ENCODE measurements at regions not wholly inside any gene's neighbourhood (a gene's known extent, or its start where the extent isn't known, plus 50 kb on each side); places are given as distances from the start of the nearest gene placed in this dataset.

DNA sequence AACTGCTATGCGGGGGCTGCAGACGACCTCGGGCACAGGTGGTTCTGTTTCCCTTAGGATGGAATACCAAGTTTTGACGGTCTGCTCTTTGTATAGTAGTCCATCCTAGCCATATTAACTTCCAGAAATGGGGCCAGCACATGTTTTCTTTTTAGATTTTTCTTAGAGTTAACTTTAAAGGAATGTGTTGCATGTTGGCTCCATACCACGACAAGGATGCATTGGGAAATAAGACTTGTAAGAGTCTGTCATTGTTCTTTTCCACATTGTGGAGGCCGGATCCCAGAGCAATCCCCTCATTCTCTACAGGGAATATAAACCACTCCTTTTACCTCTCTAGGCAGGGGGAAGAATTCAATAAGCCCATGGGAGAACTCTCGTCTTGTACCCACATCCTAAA is 87.1 kb upstream of the PLSCR4 start:
- no peak for DNase-seq (ENCODE audit: low spot score)
- TF ChIP-seq, protein P1, sequence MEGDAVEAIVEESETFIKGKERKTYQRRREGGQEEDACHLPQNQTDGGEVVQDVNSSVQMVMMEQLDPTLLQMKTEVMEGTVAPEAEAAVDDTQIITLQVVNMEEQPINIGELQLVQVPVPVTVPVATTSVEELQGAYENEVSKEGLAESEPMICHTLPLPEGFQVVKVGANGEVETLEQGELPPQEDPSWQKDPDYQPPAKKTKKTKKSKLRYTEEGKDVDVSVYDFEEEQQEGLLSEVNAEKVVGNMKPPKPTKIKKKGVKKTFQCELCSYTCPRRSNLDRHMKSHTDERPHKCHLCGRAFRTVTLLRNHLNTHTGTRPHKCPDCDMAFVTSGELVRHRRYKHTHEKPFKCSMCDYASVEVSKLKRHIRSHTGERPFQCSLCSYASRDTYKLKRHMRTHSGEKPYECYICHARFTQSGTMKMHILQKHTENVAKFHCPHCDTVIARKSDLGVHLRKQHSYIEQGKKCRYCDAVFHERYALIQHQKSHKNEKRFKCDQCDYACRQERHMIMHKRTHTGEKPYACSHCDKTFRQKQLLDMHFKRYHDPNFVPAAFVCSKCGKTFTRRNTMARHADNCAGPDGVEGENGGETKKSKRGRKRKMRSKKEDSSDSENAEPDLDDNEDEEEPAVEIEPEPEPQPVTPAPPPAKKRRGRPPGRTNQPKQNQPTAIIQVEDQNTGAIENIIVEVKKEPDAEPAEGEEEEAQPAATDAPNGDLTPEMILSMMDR (conservative IDR thresholded peaks at IDR 0.05; ENCODE audit: low read depth) = no peak
- ChIA-PET CTCF (no interaction called here), POLR2A (ENCODE audit: low non-redundant PET) (no interaction called here)
- no peak overlapping the region for H3K27ac ChIP-seq

DNA sequence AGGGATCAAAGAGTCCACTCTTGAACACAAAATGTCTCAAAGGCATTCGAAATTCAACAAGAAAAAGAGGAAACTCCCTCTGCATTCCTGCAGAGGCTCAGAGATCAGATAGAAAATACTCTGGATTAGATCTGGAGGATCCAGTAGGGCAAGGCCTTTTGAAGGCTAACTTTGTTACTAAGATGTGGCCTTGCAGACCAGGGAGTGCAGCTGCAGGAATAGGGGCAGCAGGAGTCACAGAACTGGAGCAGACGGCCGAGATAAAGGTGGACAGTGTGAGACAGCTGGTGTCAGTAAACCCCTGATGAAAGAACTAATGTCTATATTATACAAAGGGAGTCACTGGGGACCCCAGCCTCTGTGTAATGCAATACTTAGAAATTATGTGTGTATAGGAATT is 84.5 kb upstream of the PLSCR4 start:
- CTCF ChIA-PET = no interaction called here
- POLR2A ChIA-PET (ENCODE audit: low non-redundant PET) = no interaction called here
- TF ChIP-seq, protein P1 (conservative IDR thresholded peaks at IDR 0.05; ENCODE audit: low read depth) = no peak
- no peak overlapping the region for H3K27ac ChIP-seq
- DNase-seq (ENCODE audit: low spot score) = no peak

DNA sequence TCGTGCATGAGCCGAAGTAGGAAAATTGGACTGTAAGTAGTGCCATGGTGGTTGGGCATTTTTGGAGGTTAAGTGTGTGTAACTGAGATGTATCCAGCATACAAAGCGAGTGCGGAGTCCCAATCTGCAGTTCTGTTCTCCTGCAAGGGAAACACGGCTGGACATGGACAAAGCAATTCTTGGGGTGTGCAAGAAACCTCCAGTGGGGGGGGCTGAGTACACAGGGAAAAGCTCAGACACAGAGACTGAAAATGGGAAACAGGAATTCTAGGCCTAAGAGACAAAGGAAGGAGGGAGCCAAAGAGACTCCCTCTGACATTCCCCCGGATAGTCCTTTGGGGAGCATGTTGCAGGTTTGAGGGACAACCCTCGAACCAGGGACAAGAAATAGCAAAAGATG is 83.2 kb upstream of the PLSCR4 start:
- TF ChIP-seq, protein P1 (conservative IDR thresholded peaks at IDR 0.05; ENCODE audit: low read depth) = no peak
- H3K27ac ChIP-seq = no peak overlapping the region
- ChIA-PET CTCF (interaction anchor here (0.7 to 0.9 kb wide), 2 partner anchors 115 to 243 kb away, joined by 3 to 4 read pairs; no protein-coding TSS in a partner anchor), POLR2A (ENCODE audit: low non-redundant PET) (no interaction called here)
- DNase-seq (ENCODE audit: low spot score) = no peak

DNA sequence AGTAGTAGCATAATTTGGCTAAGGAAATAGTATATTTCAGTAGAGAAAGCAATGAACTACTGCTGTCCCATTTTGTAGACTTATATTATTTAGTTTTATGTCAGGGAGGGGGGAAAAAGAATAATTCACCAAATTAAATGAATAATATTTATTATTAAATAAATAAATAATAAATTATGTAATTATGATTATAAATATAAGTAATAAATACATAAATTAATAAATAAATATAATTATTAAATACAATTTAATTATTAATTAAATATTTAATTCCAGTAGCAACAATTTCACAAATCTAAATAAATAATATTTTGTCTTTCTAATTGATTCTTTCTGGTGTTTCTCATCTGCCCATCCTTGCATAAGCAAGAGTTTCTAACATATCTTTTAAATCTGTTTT is 81.1 kb upstream of the PLSCR4 start:
- CTCF ChIA-PET = no interaction called here
- TF ChIP-seq, protein P1 (conservative IDR thresholded peaks at IDR 0.05; ENCODE audit: low read depth) = no peak
- no peak overlapping the region for H3K27ac ChIP-seq
- POLR2A ChIA-PET (ENCODE audit: low non-redundant PET) = no interaction called here
- no peak for DNase-seq (ENCODE audit: low spot score)

DNA sequence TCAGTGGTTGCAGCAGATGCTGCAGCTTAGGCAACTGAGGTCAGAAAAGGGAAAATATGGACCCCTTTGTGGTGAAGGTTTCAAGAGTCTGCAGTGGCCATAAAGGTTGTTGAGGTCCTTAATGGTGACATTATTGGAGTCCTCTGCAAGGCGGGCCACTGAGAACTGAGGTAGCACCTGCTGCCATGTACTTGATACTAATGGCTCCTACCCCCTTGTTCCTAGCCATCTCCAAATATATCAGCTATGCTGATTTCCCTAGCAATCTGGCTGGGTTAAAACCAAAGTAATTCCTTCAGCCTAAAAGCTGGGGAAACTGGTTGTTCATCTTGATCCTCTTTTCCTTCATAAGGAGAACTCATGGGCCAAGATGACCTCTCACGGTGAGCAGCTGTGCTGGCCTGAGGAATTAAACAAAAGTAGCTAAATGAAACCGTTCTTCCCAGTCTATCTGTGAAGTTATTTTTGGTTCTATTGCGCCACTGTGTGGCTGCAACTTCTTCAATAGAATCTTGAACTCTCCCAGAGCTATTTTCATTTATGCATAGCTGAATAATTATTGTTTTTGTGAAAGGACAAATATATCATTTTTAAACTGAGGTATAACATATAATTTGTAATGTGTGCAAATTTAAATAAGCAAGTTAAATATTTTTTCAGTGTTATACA is 76.1 kb upstream of the PLSCR4 start:
- no peak overlapping the region for H3K27ac ChIP-seq
- TF ChIP-seq, protein P1 (conservative IDR thresholded peaks at IDR 0.05; ENCODE audit: low read depth) = peak; percentile 62
- ChIA-PET POLR2A (ENCODE audit: low non-redundant PET) (no interaction called here), CTCF (interaction anchor here (0.6 to 1.7 kb wide), 8 partner anchors 100 to 373 kb away, joined by 3 to 15 read pairs (median 4); no protein-coding TSS in a partner anchor)
- DNase-seq (ENCODE audit: low spot score) = peak; percentile 29

DNA sequence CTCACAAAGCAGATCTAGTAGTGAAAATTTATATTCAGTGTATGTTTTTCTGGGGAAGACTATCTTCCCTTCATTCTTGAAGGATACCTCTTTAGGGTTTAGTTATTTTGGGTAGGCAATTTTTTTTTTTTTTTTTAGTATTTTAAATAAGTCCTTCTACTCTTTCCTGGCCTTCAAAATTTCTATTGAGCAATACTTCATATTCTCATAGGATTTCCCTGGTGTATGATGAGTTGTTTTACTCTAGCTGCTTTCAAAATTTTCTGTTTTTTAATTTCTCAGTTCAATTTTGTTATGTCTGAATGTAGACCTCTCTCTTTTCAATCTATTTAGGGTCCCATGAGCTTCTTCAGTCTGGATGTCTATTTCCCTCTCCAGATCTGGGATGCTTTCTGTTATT is 74.3 kb upstream of the PLSCR4 start:
- ChIA-PET CTCF (no interaction called here), POLR2A (ENCODE audit: low non-redundant PET) (no interaction called here)
- H3K27ac ChIP-seq = no peak overlapping the region
- no peak for DNase-seq (ENCODE audit: low spot score)
- TF ChIP-seq, protein P1 (conservative IDR thresholded peaks at IDR 0.05; ENCODE audit: low read depth) = no peak
